Liver (tissue), 8 donors: ENCODE measurements at regions not wholly inside any gene's neighbourhood (a gene's known extent, or its start where the extent isn't known, plus 50 kb on each side); places are given as distances from the start of the nearest gene placed in this dataset.

Experiments used
- DNase-seq: peaks from one replicate; pipeline ENCODE4 v3.0.0-alpha.2; 2017; ENCODE audit warnings: low spot score
- H3K27ac ChIP-seq, 2 donors: one replicate each; pipeline ENCODE4 v1.7.0; 2013; ENCODE audit warnings: inconsistent platforms in 2 of 2, low read length in 2 of 2, control low read depth in 1 of 2, low read depth in 1 of 2, mild to moderate bottlenecking in 1 of 2
- H3K27me3 ChIP-seq, 4 donors: one replicate each; pipeline versions ENCODE4 v1.6.1 to v1.7.0; 2013; ENCODE audit warnings: low read length in 3 of 4, inconsistent platforms in 1 of 4, mild to moderate bottlenecking in 1 of 4, moderate library complexity in 1 of 4; ENCODE audit not compliant: control insufficient read depth in 4 of 4, insufficient read depth in 4 of 4
- H3K36me3 ChIP-seq, 4 donors: one replicate each; pipeline versions ENCODE4 v1.6.1 to v1.7.0; 2013; ENCODE audit warnings: low read length in 3 of 4, mild to moderate bottlenecking in 3 of 4, low read depth in 1 of 4, moderate library complexity in 1 of 4; ENCODE audit not compliant: control insufficient read depth in 4 of 4, insufficient read depth in 3 of 4
- H3K4me1 ChIP-seq, 4 donors: one replicate each; pipeline versions ENCODE4 v1.6.1 to v1.7.0; 2013; ENCODE audit warnings: low read length in 3 of 4, mild to moderate bottlenecking in 3 of 4, moderate library complexity in 1 of 4; ENCODE audit not compliant: control insufficient read depth in 4 of 4, insufficient read depth in 4 of 4
- H3K4me3 ChIP-seq, 3 donors: one replicate each; pipeline versions ENCODE4 v1.6.1 to v1.7.0; 2013; ENCODE audit warnings: low read length in 3 of 3, control low read depth in 1 of 3, low read depth in 1 of 3, mild to moderate bottlenecking in 1 of 3
- H3K9ac ChIP-seq, 2 donors: one replicate each; pipeline ENCODE4 v1.7.0; 2013; ENCODE audit warnings: low read length in 2 of 2, mild to moderate bottlenecking in 2 of 2, moderate library complexity in 2 of 2, control low read depth in 1 of 2, low read depth in 1 of 2
- H3K9me3 ChIP-seq, 4 donors: one replicate each; pipeline versions ENCODE4 v1.6.1 to v1.7.0; 2013; ENCODE audit warnings: low read length in 3 of 4; ENCODE audit not compliant: control insufficient read depth in 4 of 4
- ATF3 ChIP-seq: IDR thresholded peaks from 2 replicates; pipeline ENCODE4 v1.6.1; 2016; ENCODE audit warnings: antibody characterized with exemption
- CTCF ChIP-seq: fragments of 150-350 bp; IDR thresholded peaks from 2 replicates; pipeline ENCODE4 v1.5.1; 2017; ENCODE audit warnings: improper control_type of control experiment, low read depth, low read length; ENCODE audit not compliant: missing input control
- EGR1 ChIP-seq, 2 donors: IDR thresholded peaks; 2 replicates each; pipeline ENCODE4 v1.6.1; 2016 to 2018; ENCODE audit warnings: antibody characterized with exemption in 2 of 2, low read depth in 2 of 2
- FOXA1 ChIP-seq: IDR thresholded peaks from 2 replicates; pipeline ENCODE4 v1.6.1; 2016; ENCODE audit warnings: antibody characterized with exemption
- FOXA2 ChIP-seq: IDR thresholded peaks from 2 replicates; pipeline ENCODE4 v1.6.1; 2016; ENCODE audit warnings: antibody characterized with exemption
- GABPA ChIP-seq, 2 donors: IDR thresholded peaks in 1 of 2; conservative IDR thresholded peaks in 1 of 2; 2 replicates each; pipeline ENCODE4 v1.6.1; 2016; ENCODE audit warnings: antibody characterized with exemption in 2 of 2, mild to moderate bottlenecking in 1 of 2, moderate library complexity in 1 of 2
- HNF4A ChIP-seq, 2 donors: conservative IDR thresholded peaks; 2 replicates each; pipeline ENCODE4 v1.6.1; 2016; ENCODE audit warnings: antibody characterized with exemption in 2 of 2, mild to moderate bottlenecking in 2 of 2
- HNF4G ChIP-seq: IDR thresholded peaks from 2 replicates; pipeline ENCODE4 v1.6.1; 2016; ENCODE audit warnings: antibody characterized with exemption
- MAX ChIP-seq: IDR thresholded peaks from 2 replicates; pipeline ENCODE4 v1.6.1; 2016; ENCODE audit warnings: antibody characterized with exemption
- NR2F2 ChIP-seq: IDR thresholded peaks from 2 replicates; pipeline ENCODE4 v1.6.1; 2016; ENCODE audit warnings: antibody characterized with exemption
- RAD21 ChIP-seq, 2 donors: IDR thresholded peaks; 2 replicates each; pipeline ENCODE4 v1.6.1; 2016; ENCODE audit warnings: antibody characterized with exemption in 2 of 2, mild to moderate bottlenecking in 2 of 2
- REST ChIP-seq: IDR thresholded peaks from 2 replicates; pipeline ENCODE4 v1.6.1; 2016; ENCODE audit warnings: antibody characterized with exemption, mild to moderate bottlenecking
- YY1 ChIP-seq: IDR thresholded peaks from 2 replicates; pipeline ENCODE4 v1.6.1; 2016; ENCODE audit warnings: antibody characterized with exemption, mild to moderate bottlenecking
- WGBS: extraction: QIAGEN DNeasy Blood & Tissue Kit; methylation state at CpG from one replicate; pipeline ENCODE4 v1.1.7; 2013; 5-methylcytosine and 5-hydroxymethylcytosine counted together
- donor health status: healthy.
- donor health status: healthy.
- donor health status: healthy.
- donor health status: healthy.
- donor health status: healthy.

GRCh38 chr2:107380912-107381311 is 445.8 kb upstream of the RGPD4 start:
- Histone ChIP-seq H3K9me3 (no peaks in the 10 kb centered on the region), H3K27me3 (peaks cover 0 to 3% (median 0%) of the 10 kb centered on the region in 4 donors), H3K27ac (no peak overlapping the region), H3K4me1 (no peaks in the 10 kb centered on the region), H3K4me3 (no peak overlapping the region), H3K9ac (no peak overlapping the region), H3K36me3 (no peaks in the 10 kb centered on the region)
- TF ChIP-seq HNF4G (no peak), ATF3 (no peak), CTCF (no peak), RAD21 (IDR thresholded peaks at IDR 0.05) (no peak), EGR1 (IDR thresholded peaks at IDR 0.05; ENCODE audit: low read depth in 2 of 2) (no peak), REST (no peak), NR2F2 (no peak), YY1 (no peak), HNF4A (conservative IDR thresholded peaks at IDR 0.05) (no peak)
- 63% methylated on average over 2 of the region's 2 CpGs for WGBS
- no peak for DNase-seq

GRCh38 chr2:107383691-107384090 is 443.0 kb upstream of the RGPD4 start:
- Histone ChIP-seq H3K4me1 (no peaks in the 10 kb centered on the region), H3K27ac (no peak overlapping the region), H3K27me3 (peaks cover 0 to 3% (median 0%) of the 10 kb centered on the region in 4 donors), H3K9ac (no peak overlapping the region), H3K4me3 (no peak overlapping the region), H3K36me3 (no peaks in the 10 kb centered on the region), H3K9me3 (peaks cover 0 to 4% (median 0%) of the 10 kb centered on the region in 4 donors)
- DNase-seq: no peak
- no peak for TF ChIP-seq YY1
- TF ChIP-seq HNF4G: no peak
- TF ChIP-seq EGR1 (IDR thresholded peaks at IDR 0.05; ENCODE audit: low read depth in 2 of 2): no peak
- WGBS: 74% methylated on average over 4 of the region's 4 CpGs

GRCh38 chr2:107384422-107384821 is 442.3 kb upstream of the RGPD4 start:
- no peak overlapping the region for H3K27ac ChIP-seq
- H3K27me3 ChIP-seq: peaks cover 0 to 3% (median 0%) of the 10 kb centered on the region in 4 donors
- H3K9me3 ChIP-seq: peaks cover 0 to 4% (median 0%) of the 10 kb centered on the region in 4 donors
- no peak for TF ChIP-seq MAX
- TF ChIP-seq FOXA2: no peak
- TF ChIP-seq GABPA (IDR thresholded peaks at IDR 0.05 in 1 of 2, conservative IDR thresholded peaks at IDR 0.05 in 1 of 2): no peak
- TF ChIP-seq CTCF: no peak
- TF ChIP-seq FOXA1: no peak
- H3K9ac ChIP-seq: no peak overlapping the region
- no peak for DNase-seq
- WGBS: 47% methylated on average over 2 of the region's 2 CpGs
- no peaks in the 10 kb centered on the region for H3K36me3 ChIP-seq
- no peak overlapping the region for H3K4me3 ChIP-seq
- H3K4me1 ChIP-seq: no peaks in the 10 kb centered on the region
